BE2C (cell line): ENCODE measurements at regions not wholly inside any gene's neighbourhood (a gene's known extent, or its start where the extent isn't known, plus 50 kb on each side); places are given as distances from the start of the nearest gene placed in this dataset.

ENCODE experiments used
- DNase-seq: peaks from one replicate; pipeline ENCODE4 v3.0.0-alpha.2; 2020
- H3K27me3 ChIP-seq: fragments of 250-450 bp; sonication (Bioruptor Pico); 2 replicates; pipeline ENCODE4 v1.5.1; 2020; ENCODE audit warnings: mild to moderate bottlenecking
- H3K36me3 ChIP-seq: fragments of 250-450 bp; sonication (Bioruptor Pico); 2 replicates; pipeline ENCODE4 v1.5.1; 2020; ENCODE audit warnings: mild to moderate bottlenecking
- H3K4me1 ChIP-seq: fragments of 250-450 bp; sonication (Bioruptor Pico); 2 replicates; pipeline ENCODE4 v1.5.1; 2020
- H3K4me3 ChIP-seq: 2 replicates; pipeline ENCODE4 v1.5.1; 2011; ENCODE audit warnings: low read depth, low read length
- H3K9me3 ChIP-seq: fragments of 250-450 bp; sonication (Bioruptor Pico); 2 replicates; pipeline ENCODE4 v1.5.1; 2020
- TF ChIP-seq, protein P1 (sequence below): IDR thresholded peaks from 2 replicates; pipeline ENCODE4 v1.5.1; 2012; ENCODE audit warnings: mild to moderate bottlenecking, low read depth, low read length

DNA sequence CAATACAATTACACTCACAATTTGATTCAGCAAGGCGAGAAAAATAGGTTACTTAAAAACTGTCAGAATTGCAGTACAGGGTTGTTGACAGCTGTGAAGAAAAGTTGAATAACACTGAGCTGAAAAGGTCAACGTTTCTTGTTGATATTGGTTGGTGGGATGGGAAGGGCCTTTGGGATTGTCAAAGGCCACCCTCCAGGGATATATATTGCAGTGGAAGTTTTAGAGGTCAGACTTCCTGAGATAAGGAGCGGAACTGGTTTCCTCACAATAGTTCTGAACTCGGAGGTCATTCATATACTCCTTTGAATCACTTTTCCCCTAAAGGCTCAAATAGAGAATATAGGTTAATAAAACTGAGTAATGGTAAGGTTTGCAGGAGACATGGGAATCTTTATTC is 417.2 kb downstream of the RAPGEF2 start:
- no peaks in the 10 kb centered on the region for H3K4me1 ChIP-seq
- no peak for DNase-seq
- H3K36me3 ChIP-seq: no peaks in the 10 kb centered on the region
- no peak overlapping the region for H3K4me3 ChIP-seq
- no peaks in the 10 kb centered on the region for H3K9me3 ChIP-seq
- TF ChIP-seq, protein P1, sequence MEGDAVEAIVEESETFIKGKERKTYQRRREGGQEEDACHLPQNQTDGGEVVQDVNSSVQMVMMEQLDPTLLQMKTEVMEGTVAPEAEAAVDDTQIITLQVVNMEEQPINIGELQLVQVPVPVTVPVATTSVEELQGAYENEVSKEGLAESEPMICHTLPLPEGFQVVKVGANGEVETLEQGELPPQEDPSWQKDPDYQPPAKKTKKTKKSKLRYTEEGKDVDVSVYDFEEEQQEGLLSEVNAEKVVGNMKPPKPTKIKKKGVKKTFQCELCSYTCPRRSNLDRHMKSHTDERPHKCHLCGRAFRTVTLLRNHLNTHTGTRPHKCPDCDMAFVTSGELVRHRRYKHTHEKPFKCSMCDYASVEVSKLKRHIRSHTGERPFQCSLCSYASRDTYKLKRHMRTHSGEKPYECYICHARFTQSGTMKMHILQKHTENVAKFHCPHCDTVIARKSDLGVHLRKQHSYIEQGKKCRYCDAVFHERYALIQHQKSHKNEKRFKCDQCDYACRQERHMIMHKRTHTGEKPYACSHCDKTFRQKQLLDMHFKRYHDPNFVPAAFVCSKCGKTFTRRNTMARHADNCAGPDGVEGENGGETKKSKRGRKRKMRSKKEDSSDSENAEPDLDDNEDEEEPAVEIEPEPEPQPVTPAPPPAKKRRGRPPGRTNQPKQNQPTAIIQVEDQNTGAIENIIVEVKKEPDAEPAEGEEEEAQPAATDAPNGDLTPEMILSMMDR: no peak
- H3K27me3 ChIP-seq: no peaks in the 10 kb centered on the region

- H3K9me3 ChIP-seq: no peaks in the 10 kb centered on the region
- DNase-seq: no peak
- H3K4me3 ChIP-seq: no peak overlapping the region
- H3K4me1 ChIP-seq: no peaks in the 10 kb centered on the region
- no peaks in the 10 kb centered on the region for H3K27me3 ChIP-seq
- TF ChIP-seq, protein P1: no peak
- no peaks in the 10 kb centered on the region for H3K36me3 ChIP-seq
Measured at GRCh38 chr4:159526172-159526571, 423.3 kb downstream of the RAPGEF2 start.

DNA sequence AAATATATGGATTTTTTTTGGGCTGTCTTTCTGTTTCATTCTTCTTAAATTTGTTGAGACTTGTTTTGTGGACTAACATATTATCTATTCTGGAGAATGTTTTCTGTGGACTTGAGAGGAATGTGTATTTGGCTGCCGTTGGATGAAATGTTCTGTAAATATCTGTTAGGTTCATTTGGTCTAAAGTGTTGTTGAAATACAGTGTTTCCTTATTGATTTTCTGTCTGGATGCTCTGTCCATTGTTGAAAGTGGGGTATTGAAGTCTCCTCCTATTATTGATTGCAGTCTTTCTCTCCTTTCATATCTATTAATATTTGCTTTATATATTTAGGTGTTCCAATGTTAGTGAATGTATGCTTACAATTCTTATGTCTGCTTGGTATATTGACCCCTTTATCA is 431.8 kb downstream of the RAPGEF2 start:
- peaks cover 2% of the 10 kb centered on the region for H3K4me1 ChIP-seq
- no peak for DNase-seq
- H3K36me3 ChIP-seq: no peaks in the 10 kb centered on the region
- H3K4me3 ChIP-seq: no peak overlapping the region
- TF ChIP-seq, protein P1: no peak
- H3K27me3 ChIP-seq: no peaks in the 10 kb centered on the region
- no peaks in the 10 kb centered on the region for H3K9me3 ChIP-seq

- no peaks in the 10 kb centered on the region for H3K27me3 ChIP-seq
- no peak for DNase-seq
- TF ChIP-seq, protein P1: no peak
Measured at GRCh38 chr4:159538556-159538955, 435.7 kb downstream of the RAPGEF2 start.

GRCh38 chr4:159540038-159540437 is 437.2 kb downstream of the RAPGEF2 start:
- H3K4me3 ChIP-seq: no peak overlapping the region
- no peaks in the 10 kb centered on the region for H3K9me3 ChIP-seq
- TF ChIP-seq, protein P1: no peak
- H3K27me3 ChIP-seq: no peaks in the 10 kb centered on the region
- DNase-seq: no peak
- H3K36me3 ChIP-seq: no peaks in the 10 kb centered on the region
- H3K4me1 ChIP-seq: peaks cover 18% of the 10 kb centered on the region

More at GRCh38 chr4:159538556-159538955, 435.7 kb downstream of the RAPGEF2 start:
- Histone ChIP-seq H3K4me1 (peaks cover 18% of the 10 kb centered on the region), H3K9me3 (no peaks in the 10 kb centered on the region), H3K4me3 (no peak overlapping the region), H3K36me3 (no peaks in the 10 kb centered on the region)

- Histone ChIP-seq H3K9me3 (no peaks in the 10 kb centered on the region), H3K4me1 (peaks cover 18% of the 10 kb centered on the region), H3K36me3 (no peaks in the 10 kb centered on the region), H3K27me3 (no peaks in the 10 kb centered on the region), H3K4me3 (no peak overlapping the region)
- TF ChIP-seq, protein P1: no peak
- peak; percentile 14 for DNase-seq
Measured at GRCh38 chr4:159540501-159540900, 437.6 kb downstream of the RAPGEF2 start.
